ENCODE measurements at regions not wholly inside any gene's neighbourhood (a gene's known extent, or its start where the extent isn't known, plus 50 kb on each side); places are given as distances from the start of the nearest gene placed in this dataset.

GRCh38 chr1:208344202-208344857 is 100.1 kb upstream of the PLXNA2 start (continued):
- no peak for TF ChIP-seq ZNF560 (tag by site-specific recombination; IDR thresholded peaks at IDR 0.05; ENCODE audit: borderline replicate concordance)
- TF ChIP-seq ZFP37 (tag by site-specific recombination; IDR thresholded peaks at IDR 0.05) = no peak
- TF ChIP-seq ZNF114 (tag by site-specific recombination; IDR thresholded peaks at IDR 0.05) = no peak
- no peak for TF ChIP-seq SP2 (tag by site-specific recombination; IDR thresholded peaks at IDR 0.05)

- TF ChIP-seq ZNF518A (tag by site-specific recombination; conservative IDR thresholded peaks at IDR 0.05; ENCODE audit: low read depth) (no peak), IKZF3 (tag by site-specific recombination; IDR thresholded peaks at IDR 0.05) (no peak), WT1 (tag by site-specific recombination; IDR thresholded peaks at IDR 0.05) (no peak), ZNF274 (IDR thresholded peaks at IDR 0.05; ENCODE audit: low read length) (no peak), ZNF274 (tag by site-specific recombination; IDR thresholded peaks at IDR 0.05; ENCODE audit: borderline replicate concordance) (no peak), ZSCAN5A (tag by site-specific recombination; IDR thresholded peaks at IDR 0.05) (no peak), ZNF324 (tag by site-specific recombination; IDR thresholded peaks at IDR 0.05) (no peak), ZBTB20 (tag by site-specific recombination; IDR thresholded peaks at IDR 0.05) (no peak), MEIS1 (CRISPR knock-in tag; IDR thresholded peaks at IDR 0.05; ENCODE audit: borderline replicate concordance) (no peak), ZNF26 (tag by site-specific recombination; IDR thresholded peaks at IDR 0.05) (no peak), ZNF341 (tag by site-specific recombination; IDR thresholded peaks at IDR 0.05; ENCODE audit: low read depth) (no peak), ZNF510 (tag by site-specific recombination; IDR thresholded peaks at IDR 0.05; ENCODE audit: insufficient replicate concordance) (no peak), KLF17 (tag by site-specific recombination; IDR thresholded peaks at IDR 0.05) (no peak), ZNF280C (tag by site-specific recombination; IDR thresholded peaks at IDR 0.05) (no peak)
- POLR2A ChIA-PET = no interaction called here
- Histone ChIP-seq H3K36me3 (ENCODE audit: control insufficient read depth in 2 of 2, insufficient read depth in 1 of 2, low read length in 2 of 2) (no peaks in the 10 kb centered on the region), H3K27ac (ENCODE audit: extremely low read depth, low read depth, low read length) (no peak overlapping the region), H3K4me1 (ENCODE audit: control insufficient read depth, insufficient read depth, low read length) (no peaks in the 10 kb centered on the region), H3K9me3 (ENCODE audit: control insufficient read depth, insufficient read depth, low read depth, low read length) (no peaks in the 10 kb centered on the region), H3K4me3 (ENCODE audit: low read depth, low read length) (no peak overlapping the region)
- CTCF ChIA-PET = interaction anchor here (0.6 kb wide), 2 partner anchors 11 to 345 kb away, joined by 3 to 4 read pairs; no protein-coding TSS in a partner anchor
These were observed 103.0 kb upstream of the PLXNA2 start for GRCh38 chr1:208347191-208347590.
